Right lobe of liver (tissue), 4 donors: ENCODE measurements at regions not wholly inside any gene's neighbourhood (a gene's known extent, or its start where the extent isn't known, plus 50 kb on each side); places are given as distances from the start of the nearest gene placed in this dataset.

Experiments used
- POLR2A ChIP-seq: fragments of 450-650 bp; IDR thresholded peaks from one replicate; pipeline ENCODE4 v1.6.1; 2017; ENCODE audit warnings: antibody characterized with exemption, mild to moderate bottlenecking
- TF ChIP-seq, protein P1 (sequence below), 4 donors: fragments of 200-600 bp in 3 of 4; fragments of 450-650 bp in 1 of 4; IDR thresholded peaks; one replicate each; pipeline versions ENCODE4 v1.5.1 to v1.8.0; 2016 to 2022; ENCODE audit warnings: antibody characterized with exemption in 4 of 4, mild to moderate bottlenecking in 2 of 4
- donor health status: DM: no; HTN: no; CAD: no.
- donor health status: DM: no; HTN: no; CAD: no.
- donor health status: DM: no; HTN: yes; CAD: no.

DNA sequence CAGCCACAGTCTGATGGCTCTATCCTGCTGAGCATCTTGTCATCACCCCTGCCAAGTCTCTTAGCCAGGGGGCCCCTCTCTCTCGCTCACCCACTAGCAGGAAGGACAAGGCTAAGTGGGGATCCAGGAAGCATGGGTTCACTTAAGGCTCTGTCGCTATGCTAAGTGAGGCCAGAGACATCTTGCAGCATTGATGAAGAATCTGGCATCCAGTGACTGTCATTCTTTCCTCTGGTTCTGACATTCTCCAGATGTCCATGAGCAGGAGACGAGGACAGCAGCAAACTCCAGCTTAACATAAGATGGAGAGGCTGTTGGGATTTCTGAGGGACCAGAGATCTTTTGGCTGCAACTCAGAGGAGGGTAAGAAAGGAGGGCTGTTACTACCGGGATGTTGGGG, 230.2 kb downstream of the TSHZ3 start:
- TF ChIP-seq, protein P1, sequence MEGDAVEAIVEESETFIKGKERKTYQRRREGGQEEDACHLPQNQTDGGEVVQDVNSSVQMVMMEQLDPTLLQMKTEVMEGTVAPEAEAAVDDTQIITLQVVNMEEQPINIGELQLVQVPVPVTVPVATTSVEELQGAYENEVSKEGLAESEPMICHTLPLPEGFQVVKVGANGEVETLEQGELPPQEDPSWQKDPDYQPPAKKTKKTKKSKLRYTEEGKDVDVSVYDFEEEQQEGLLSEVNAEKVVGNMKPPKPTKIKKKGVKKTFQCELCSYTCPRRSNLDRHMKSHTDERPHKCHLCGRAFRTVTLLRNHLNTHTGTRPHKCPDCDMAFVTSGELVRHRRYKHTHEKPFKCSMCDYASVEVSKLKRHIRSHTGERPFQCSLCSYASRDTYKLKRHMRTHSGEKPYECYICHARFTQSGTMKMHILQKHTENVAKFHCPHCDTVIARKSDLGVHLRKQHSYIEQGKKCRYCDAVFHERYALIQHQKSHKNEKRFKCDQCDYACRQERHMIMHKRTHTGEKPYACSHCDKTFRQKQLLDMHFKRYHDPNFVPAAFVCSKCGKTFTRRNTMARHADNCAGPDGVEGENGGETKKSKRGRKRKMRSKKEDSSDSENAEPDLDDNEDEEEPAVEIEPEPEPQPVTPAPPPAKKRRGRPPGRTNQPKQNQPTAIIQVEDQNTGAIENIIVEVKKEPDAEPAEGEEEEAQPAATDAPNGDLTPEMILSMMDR (IDR thresholded peaks at IDR 0.05): no peak
- no peak for TF ChIP-seq POLR2A
